HT1080 (cell line): ENCODE measurements at regions not wholly inside any gene's neighbourhood (a gene's known extent, or its start where the extent isn't known, plus 50 kb on each side); places are given as distances from the start of the nearest gene placed in this dataset.

Experiments
- DNase-seq: peaks from one replicate; pipeline ENCODE4 v3.0.0-alpha.2; 2015; ENCODE audit warnings: low read depth

- DNase-seq = no peak
Measured at GRCh38 chr11:95717314-95717713, 72.3 kb downstream of the FAM76B start.

- DNase-seq = peak; percentile 23
Measured at GRCh38 chr11:95716266-95716665, 73.3 kb downstream of the FAM76B start.

GRCh38 chr11:95715777-95716241, 73.8 kb downstream of the FAM76B start:
- peak; percentile 82 for DNase-seq

GRCh38 chr11:95714843-95715776, 74.5 kb downstream of the FAM76B start:
- DNase-seq = no peak

DNA sequence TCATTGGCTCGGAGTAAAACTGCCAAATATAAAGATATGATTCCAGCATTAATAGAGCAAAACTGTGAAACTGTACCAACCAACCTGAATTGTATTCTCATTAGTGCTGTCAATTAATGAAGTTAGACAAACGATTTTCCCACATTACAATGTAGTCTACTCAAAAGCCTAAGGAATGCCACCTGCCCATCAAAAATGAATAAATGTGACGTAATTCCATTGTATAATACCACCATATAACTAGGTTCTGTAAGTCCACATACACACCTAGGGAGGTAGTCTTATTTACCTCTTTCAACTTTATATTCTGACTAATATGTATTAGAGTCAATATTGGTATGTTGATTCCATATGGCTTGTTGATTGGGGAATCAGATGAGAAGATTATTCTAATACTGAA, 76.2 kb downstream of the FAM76B start:
- DNase-seq = no peak

- DNase-seq = no peak
Measured at GRCh38 chr11:95711945-95712221, 77.7 kb downstream of the FAM76B start.

DNA sequence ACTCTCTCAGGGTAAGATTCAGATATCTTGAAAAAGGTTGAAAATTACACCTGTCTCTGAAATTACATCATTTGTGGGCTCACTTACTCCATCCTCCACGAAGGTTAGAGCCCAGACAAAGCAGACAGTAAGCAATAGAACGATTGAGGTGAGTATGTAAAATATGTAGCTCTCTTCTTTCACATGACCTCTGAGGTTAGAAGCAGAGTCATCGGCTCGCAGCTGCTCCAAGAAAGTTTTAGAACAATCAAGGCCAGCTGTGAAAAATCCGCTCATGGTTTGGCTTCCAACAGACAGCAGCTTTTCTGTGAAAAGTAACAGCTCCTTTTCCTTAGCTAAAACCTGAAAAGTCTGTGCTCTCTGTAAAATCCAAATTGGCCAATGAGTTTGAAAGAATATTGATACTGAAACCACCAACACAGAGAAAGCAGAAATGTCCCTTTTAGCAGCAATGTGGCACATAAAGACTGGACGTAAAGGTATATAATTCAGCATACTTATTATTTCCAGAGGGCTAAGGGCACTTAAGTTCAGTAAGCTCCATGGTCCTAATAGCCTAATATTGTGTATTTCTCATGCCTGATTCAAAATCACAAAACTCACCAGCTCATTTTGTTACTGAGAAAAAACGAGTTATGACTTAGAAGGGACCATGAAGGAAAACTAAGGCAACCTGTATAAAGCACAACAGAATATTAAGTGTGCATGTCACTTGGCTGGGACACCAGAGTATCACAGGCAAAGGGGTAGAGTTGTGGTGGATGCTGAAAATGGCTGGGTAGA, 78.2 kb downstream of the FAM76B start:
- DNase-seq = peak; percentile 5

DNA sequence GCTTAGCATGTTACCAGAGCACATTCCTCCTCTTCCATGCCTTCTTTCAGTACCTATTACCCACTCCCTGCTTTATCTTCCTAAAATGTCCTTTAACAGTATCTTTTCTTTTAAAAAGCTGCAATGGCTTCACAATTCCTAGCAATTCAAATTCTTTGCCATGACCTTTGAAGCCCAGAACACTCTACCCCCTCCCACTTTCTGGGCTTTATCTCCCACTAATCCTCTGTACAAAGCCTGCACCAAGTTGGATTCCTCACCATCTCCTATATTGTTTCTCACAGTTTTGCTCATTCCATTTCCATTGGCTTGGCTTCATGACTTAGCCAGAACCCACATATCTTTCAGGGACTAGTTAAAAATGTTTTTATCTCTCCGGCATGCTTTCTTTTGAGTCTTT, 80.9 kb downstream of the FAM76B start:
- DNase-seq = no peak

DNA sequence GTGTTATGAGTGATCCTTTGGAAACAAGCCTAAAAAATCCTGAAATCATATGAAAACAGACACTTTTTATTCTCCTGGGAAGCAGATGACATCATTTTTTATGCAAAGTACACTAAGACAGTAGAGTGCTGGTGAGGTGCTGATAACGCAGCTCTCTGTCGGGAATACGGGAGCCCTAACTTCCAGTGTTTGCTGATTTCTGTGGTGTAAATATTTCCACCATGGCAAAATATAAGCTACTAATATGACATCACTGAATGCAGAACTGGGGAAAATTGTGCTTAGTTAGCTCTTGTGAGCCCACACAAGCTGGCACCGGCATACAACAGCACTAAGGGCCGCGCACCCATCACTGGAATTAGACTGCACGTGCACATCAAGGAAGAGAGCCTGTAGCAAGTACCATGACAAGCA, 82.6 kb downstream of the FAM76B start:
- no peak for DNase-seq

- DNase-seq = peak; percentile 82
Measured at GRCh38 chr11:95705485-95706124, 84.0 kb downstream of the FAM76B start.

- no peak for DNase-seq
Measured at GRCh38 chr11:95704865-95705264, 84.7 kb downstream of the FAM76B start.

GRCh38 chr11:95703049-95703448, 86.5 kb downstream of the FAM76B start:
- DNase-seq = no peak

- peak; percentile 69 for DNase-seq
Measured at GRCh38 chr11:95702526-95702925, 87.1 kb downstream of the FAM76B start.

DNA sequence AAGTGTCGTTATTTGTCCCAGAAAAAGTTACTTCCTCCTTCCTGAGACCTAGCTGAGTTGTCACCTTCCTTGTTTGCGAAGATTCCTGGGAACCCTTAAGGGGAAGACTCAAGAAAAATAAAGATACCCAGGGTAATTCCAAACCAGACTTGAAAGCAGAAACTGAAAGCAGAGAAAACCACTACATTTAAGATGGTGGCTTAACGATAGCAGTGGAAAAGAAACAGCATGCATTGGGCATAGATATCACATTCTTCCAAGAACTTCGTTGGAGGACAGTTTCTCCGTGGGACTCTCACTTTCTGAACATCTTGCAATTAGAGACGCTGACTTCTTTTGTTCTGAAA, 89.1 kb downstream of the FAM76B start:
- DNase-seq = no peak

DNA sequence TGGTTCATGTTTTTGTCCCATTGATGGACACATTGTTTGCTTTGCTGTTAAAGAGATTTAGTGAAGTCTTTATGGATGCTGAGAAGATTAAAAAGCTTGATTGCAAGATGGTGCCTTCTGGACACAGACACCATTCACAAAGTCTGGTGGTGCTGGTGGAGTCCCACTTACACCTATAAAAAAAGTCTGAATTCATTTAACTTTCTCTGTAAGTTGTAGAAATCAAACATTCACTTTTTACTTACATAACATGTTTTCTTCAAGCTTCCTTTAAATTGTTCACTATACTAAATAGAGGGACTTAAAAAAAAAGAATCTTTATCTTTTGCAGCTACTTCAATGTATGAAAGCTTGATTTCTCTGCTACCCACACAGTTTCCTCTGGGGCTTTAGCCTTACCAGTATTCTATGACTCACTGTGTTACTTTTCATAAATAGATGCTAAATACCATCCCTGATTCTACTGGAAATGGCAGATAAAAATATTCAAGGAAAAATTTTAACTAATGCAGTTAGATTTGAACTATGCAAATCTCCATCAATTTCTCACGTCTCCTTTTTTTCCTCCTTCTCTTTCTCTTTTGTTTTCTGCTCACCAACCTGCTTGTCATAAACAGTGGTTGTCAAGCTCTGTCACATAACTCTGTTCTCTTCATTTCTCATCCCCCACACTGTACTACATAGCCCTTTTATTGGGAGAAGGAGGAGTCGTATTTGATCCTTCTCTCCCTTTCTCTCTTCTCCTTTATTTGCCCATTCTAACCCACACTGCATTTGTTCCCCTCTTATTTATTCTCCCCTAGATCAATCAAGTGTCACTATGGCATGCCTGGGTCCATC, 89.7 kb downstream of the FAM76B start:
- peak; percentile 3 for DNase-seq

GRCh38 chr11:95698676-95699557, 90.7 kb downstream of the FAM76B start:
- peak; percentile 74 for DNase-seq

DNA sequence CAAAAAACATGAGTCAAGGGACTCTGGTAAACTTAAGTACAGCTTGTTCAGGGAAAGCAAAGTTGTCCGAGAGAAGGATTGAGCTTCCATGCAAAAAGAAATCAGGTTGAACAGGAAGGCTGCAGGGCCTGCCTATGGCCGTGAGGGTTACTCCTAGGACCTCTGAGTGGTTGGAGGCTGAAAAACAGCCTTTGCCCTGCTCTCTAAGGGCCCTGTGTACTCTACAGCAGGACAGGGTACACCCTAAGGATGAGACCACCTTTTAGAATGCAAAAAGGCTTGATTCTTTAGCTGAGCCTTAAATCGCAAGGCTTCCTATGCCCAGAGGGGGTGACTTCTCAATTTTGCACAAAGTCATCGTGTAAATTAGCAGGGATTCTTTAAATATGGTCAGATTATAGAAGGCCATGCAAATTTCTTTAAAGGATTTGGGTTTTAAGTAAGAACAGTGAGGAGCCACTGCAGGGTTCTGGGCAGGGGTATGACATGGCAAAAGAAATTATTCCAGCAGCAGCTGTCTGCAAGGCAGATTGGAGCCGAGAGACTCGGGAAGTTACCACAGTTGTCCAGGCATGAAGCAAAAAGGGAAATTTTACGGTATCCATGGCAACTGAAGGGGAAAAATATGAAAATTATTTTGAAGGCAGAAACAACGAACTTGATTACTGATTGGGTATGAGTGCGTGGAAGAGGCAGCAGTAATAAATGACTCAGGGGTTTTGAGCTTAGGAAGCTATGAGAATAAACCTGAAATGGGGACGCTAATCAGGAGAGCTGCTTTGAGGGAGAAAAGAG, 91.8 kb downstream of the FAM76B start:
- no peak for DNase-seq

GRCh38 chr11:95695181-95695580, 94.4 kb downstream of the FAM76B start:
- DNase-seq = no peak

GRCh38 chr11:95693298-95693697, 96.3 kb downstream of the FAM76B start:
- no peak for DNase-seq
